Midbrain (tissue), 1 donor: ENCODE measurements at regions not wholly inside any gene's neighbourhood (a gene's known extent, or its start where the extent isn't known, plus 50 kb on each side); places are given as distances from the start of the nearest gene placed in this dataset.

ENCODE experiments used
- DNase-seq: peaks from one replicate; lab custom pipeline; 2025; lab: John Stamatoyannopoulos, UW

DNA sequence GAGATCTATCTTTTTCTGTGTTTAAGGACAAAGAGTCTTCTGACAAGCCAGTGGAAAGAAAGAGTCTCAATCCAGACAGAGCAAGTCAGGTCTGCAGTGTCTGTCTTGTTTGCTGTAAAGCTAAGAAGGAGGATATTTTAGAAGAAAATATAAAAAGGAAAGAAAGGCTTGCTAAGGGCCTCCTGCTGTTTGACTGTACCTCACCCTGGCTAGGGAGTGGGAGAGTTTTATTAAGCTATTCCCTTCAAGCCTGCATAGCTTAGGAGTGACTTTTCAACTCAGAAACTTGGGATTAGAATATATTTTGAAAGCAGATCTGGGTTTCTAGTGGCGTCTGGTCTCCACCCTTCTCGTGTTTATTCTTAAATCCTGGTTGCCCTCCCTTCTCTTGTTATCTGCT lies 460.0 kb downstream of the COG6 start:
- DNase-seq: no peak

DNA sequence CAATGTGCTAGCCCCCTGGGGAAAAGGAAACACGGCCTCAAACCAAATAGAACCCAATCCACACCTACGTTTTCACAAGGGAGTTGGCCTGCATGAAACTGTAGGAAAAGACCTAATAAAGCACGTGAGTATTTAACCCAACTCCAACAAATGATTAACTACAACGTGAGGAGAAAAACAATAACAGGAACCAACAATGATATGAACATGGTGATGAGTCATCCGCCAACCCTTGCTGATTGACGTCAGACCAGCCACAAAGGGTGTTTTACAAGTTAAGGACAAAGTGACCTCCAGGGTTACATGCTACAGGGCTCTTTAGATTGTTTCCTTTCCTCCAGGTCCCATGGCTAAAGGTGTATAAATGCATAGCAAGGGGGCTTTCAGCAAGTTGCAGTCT lies 460.5 kb downstream of the COG6 start:
- DNase-seq: no peak

DNA sequence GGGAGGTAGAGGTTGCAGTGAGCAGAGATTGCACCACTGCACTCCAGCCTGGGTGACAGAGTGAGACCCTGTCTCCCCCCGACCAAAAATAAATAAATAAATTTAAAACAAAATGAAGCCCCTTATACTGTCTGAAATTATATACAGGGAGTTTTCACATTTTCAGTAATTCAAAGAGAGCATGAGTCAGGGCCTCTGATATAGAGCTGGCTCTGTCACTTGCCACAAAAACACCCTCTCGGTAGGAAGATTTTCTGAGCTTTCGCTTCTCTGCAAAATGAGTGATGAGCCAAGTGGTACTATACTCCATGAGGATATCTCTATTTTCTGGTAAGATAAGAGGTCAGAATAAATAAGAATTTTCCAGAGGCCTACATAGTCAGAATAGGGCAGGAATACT lies 462.9 kb downstream of the COG6 start:
- DNase-seq: no peak

DNA sequence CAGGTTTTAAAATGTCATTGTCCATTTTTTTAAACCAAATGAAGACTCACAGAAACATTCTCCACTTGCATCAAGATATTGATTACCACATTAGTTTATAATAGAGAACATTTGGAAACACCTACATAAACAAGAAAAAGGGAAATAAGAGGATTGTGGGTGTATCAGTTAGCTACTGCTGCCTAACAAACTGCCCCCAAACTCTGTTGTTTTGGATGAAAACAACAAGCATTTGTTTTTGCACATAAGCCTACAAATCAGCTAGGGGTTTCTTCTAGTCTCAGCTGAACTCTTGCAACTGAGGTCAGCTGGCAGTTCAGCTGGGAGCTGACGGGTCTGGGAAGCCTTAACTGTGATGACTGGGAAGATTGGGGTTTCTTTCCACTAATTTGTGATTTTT lies 464.4 kb downstream of the COG6 start:
- DNase-seq: no peak

DNA sequence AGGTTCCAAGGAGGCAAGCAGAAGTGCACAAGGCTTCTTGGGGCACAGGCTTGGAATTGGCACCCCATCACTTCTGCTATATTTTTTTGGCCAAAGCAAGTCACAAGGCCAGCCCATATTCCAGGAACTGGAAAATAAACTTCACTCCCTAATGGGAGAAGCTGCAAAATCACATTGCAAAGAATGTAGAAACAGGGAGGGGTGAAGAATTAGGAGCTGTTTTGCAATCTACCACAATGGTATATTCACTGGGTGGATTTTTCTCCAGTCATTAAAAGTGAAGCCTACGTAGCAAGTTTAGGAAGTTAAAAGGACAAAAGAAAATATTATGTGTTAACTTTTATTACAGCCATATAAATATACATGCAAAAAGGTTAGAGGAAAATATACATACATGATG lies 464.8 kb downstream of the COG6 start:
- DNase-seq: no peak

DNA sequence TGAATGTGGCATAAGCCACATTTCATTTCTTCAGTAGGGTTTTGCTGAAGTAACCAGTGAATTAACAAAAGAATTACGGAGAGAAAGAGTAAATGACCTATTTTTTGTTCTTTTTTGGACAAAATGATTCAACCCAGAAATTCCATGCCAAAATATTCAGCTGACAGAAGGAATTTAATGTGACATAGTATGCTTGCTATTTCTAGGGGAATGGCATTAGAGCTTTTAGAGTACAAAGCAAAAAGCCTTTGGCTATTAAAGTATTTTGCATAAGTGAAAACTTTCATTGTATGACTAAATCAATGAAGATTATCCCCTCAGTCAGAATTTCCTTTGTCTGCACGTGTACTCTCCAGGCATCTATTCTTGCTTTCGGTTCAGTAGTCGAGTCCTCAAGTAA lies 465.3 kb downstream of the COG6 start:
- peak; percentile 5 for DNase-seq

DNA sequence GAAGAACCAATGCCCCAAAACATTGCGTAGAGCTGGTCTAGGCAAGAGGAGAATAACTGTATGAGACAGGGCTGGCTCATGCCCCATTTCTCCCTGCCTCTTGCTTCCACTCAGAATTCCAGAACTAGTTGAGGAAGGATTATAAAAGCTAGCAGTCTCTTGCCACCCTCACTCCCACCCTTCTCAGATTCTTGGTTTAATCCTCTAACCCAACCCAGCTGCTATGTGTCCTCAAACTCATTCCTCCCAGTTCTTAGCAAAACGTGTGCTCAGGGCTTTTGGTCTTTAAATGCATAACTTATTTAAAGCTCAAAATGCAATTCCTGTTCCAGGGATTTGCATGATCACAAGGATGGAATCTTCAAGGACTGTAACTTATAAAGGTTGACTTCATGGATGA lies 466.3 kb downstream of the COG6 start:
- DNase-seq: no peak

DNA sequence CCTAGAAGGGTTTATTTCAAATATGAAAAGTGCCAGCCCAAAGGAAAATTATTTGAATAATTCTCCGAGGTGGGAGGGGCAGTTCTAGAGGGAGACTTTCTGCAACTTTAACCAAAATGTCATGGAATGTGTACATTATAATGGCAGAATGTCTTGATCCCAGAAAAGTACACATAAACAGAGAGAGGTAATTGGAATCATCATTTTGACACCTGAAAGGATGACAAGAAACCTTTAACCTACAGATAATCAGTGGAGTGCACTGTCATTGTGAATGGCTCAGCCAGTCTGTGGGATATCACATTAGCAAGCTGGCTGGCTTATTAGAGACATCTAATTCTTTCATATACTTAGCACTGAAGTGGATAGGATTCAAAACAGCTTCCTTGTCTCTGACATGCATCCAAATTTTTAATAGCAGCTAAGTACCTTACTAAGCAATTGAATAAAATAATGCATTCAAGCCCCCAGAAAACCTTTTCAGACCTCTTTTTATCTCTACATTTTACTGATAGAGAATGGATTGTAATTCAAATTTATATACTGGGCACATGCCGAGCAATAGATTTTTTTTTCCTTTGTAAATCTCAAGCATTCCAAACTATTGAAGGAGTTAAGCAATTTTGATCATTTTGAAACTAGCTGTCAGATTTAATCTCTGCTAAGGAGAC lies 468.6 kb downstream of the COG6 start:
- DNase-seq: no peak

DNA sequence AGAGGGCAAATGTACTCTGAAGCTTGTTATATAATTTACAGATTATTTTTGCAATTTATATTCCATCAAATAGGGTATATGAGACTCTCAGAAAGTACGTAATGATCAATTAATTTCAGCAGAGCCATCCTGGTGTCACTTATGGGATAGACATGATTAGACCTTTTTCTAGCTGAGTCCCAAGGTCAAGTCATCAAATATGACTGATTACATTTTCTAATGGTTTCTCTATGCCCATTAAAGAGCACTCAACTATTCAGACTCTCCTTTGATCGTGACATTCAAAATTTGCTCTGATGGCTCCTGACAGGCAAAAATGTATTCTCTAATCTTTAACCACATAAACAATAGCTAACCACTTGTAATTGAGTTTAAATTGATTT lies 469.2 kb downstream of the COG6 start:
- DNase-seq: no peak

DNA sequence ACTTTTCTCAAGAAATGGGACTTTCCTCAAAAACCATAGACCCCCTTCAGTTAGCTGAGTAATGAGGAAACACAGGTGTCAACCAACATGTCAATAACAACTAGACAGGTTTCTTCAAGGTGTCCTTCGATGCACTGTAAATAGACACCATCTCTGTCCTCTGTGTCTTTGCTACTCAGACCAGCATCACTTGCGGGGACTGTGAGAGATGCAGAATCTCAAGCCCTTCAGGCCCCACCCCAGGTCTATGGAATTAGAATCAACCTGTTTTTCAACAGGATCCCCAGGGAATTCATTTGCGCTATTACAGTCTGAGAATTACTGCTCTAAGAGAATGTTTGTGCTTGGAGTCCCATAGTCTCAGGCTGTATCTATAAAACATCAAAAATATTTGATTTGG lies 469.9 kb downstream of the COG6 start:
- DNase-seq: no peak

DNA sequence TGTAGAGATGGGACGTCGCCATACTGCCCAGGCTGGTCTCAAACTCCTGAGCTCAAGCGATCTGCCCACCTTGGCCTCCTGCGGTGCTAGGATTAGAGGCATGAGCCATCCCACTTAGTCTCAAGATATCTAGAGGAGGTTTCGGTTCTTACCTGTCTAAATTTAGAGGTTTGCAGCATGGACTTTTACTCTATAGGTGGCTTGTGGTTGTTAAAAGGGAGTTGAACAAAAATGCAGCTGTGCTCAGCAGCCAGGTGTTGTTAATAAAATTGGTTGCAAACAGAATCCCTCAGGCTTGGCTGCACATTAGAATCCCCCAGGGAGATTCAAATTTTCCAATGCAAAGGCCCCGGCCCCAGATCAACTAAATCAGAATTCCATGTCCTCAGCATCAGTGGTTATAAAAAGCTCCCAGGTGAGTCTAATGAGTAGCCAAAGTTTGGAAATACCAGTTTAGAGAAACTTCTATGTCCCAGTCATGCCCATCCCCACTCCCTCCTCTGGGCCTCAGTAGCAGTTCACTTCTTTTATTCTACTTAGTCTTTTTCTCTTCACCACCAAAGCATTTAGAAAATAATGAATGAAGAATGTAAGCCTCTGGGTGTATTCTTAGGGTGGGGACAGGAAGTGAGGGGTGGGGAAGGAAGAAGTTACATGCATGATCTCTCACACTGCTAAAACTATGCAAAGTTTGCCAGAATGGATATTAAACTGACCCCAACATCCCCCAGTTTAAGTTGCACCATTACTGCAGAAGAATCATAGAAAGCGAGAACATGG lies 471.0 kb downstream of the COG6 start:
- DNase-seq: no peak

DNA sequence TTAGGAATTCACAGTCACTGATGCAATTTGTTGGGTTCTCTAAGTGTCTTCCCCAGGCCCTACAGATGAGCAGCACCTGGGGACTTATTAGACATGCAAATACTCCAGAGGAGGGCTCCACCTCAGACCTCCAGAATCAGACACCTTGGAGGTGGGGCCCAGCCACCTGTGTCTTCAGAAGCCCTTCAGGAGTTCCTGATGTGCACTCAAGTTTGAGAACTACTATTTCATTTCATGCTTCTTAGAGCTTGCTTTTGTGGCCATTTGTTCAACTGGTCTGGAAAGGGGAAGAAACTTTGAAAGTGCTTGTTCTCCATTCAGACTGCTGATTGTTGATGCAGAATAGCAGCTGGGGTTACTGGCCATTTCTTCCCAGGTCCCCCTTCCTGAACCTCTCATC lies 472.0 kb downstream of the COG6 start:
- DNase-seq: no peak

DNA sequence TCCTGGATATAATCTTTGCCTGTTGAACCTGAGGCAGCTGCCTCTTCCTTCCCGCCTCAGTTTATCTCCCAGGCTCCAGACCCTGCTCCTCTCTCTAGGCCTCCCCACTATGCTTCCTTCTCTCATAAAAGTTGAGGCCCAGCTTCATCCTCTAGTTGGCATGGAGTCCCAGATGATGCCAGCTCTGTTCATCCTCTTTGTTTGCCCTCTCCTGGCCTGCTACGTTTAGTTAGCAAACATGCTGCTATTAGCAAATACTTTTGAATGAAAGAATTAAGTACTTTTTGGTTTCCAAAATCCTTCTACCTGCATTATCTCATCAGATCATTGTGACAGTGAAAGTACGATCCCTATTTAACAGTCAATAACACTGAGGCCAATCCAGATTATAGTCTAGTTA lies 472.5 kb downstream of the COG6 start:
- no peak for DNase-seq

DNA sequence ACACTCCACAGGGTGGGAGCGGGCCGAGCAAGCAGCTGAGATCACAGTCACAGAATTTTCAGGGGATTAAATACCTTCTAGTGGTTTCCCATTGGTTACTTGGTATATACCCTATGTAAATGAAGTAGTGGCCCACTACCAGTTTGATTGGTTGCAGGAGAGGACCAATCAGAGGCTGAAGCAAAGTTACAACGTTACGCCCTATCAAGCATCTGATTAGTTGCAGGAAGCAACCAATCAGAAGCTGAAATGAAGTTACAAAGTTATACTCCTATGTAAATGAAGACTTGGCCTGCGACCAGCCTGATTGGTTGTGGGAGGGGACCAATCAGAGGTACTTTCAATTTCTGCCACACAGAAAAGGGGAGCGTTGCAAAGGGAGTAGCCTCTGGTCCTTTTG lies 474.0 kb downstream of the COG6 start:
- DNase-seq: no peak

DNA sequence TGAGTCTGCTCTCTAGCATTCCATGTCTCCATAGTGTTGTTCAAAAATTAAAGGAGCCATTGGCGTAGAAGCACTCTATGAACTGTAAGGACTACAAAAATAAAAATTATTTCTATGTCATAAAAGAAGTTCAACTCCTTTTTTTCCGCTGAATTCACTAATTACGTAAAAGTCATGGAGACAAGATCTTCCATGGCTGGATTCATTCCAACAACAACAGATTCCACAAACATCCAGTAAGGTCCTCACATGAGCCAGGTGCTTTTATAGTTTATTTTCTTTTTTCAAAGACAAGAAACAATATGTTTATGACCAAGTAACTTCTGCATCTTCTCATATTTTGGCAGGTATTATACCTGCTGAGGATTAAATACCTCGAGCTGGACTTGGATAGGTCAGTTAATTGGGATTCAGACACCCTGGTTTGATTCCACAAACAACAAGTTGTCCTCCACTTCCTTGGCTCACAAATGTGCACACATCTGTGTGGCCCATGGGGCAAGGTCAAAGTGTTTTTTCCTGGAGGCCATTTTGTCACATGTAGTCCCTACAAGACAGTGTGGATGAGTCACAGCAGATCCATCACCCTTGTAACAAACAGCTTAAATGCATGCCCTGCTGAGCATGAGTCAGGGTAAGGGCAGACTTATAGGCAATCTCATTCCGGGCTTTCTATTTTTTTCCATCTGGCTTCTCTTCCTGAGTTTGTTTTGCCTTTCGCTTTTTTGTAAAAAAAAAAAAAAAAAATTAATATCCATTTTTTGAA lies 475.6 kb downstream of the COG6 start:
- no peak for DNase-seq

DNA sequence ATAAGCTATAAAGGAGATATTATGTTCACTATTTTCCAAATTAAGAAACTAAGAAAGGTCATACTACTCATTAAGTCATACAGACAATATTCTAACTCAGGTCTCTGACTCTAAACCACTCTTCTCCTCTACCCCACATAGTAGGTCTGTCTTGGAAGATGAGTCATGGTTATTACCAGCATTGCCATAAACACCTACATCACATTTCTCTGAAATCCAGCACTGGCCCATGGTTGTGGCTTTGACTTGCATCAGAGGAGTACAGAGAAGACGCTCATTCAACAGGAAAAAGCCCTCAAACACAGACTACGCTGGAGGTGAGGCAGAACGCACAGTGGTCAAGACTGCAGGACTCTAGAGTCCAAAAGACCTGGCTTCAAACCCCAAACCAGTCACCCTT lies 476.8 kb downstream of the COG6 start:
- no peak for DNase-seq

DNA sequence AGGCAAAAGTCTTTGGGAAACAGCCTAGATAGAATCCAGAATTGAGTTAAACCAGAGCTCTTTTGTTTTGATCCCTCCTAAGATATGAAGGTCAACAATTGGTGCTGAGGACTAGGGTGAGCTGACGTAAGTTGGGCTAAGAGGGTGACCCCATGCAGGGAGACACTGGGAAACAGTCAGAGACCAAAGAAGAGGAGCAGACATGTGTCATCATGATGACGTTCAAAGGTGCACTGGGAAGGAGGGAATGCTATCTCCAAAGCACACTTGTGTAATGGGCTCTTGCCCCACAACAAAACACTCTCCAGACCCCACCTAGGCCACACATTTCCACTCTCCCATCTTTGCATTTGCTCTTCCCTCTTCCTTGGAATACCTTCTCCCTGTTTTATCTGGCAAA lies 481.4 kb downstream of the COG6 start:
- DNase-seq: no peak

DNA sequence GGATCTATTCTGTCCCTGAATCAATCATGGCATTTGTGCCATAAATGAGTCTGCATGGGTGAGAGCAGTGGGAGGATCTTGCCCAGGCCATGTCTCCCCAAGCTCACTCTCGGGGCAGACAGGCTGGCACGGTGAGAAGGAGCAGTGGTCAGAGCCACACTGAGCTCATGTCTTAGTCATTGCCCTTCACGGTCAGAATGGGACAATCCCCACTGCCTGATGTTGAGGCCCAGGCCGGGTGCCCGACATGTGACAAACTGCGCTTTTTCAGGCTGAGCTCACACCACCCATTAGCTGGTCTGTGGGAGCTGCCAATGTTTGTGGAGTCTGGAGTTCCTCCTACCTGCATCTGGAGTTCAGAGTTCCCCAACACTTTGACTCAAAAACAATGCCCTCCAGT lies 481.9 kb downstream of the COG6 start:
- DNase-seq: no peak

DNA sequence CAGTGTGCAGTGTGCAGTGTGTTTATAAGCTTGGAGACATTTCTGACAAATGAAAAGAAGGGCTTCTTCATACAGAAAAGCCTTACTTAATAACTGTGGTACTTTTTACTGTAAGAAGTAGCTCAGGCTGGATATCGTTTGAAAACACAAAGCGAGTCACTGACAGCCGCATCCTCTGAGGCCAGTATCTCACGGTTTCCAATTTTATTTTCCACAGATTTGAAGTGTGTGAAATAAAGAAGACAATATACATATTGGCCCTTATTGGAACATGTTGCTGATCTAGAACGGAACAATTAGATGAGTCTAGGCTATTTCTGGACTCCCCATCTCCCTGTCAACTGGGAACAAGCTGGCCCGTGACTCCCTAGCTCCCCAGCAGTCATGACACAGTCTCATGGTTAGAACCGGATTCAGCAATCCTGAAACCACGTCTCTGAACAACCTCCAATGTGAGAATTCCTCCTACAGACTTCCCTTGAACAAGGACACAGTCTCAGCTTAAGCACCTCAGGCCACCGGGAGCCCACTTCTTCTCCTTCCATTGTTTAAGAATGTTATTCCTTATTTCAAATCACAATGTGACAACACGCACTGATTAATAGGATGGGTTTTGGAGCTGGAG lies 484.5 kb downstream of the COG6 start:
- DNase-seq: no peak

DNA sequence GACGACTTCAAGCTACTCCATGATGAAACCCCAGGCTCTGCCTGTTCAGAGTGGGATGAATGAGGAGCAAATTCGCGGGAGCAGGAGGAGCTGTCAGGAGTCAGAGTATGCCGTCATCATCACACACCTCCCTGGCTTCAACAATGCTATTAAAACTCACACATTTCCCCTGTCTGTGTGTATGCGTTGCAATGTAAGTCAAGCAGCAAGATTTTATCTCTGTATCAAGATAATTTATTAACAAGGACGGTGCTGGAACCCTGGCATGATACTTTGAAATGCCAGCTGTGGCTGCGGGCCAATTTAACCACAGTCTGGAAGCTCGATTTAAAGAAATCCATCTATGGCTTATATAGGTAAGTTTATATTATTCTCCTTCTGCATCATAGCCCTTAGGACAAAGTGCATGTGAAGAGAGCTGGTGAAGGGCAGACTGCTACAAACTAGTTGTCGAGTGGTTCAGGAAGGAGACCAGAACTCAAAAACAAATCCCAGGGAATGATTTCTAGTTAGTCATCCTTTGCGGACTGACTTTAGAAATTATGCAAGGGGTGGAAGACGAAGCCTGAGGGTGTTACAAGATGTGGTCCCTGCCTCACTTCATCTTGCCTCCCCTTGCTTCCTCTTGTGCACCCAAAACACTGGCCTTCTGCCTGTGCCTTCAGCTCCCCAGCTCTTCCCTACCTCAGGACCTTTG lies 486.5 kb downstream of the COG6 start:
- DNase-seq: no peak

DNA sequence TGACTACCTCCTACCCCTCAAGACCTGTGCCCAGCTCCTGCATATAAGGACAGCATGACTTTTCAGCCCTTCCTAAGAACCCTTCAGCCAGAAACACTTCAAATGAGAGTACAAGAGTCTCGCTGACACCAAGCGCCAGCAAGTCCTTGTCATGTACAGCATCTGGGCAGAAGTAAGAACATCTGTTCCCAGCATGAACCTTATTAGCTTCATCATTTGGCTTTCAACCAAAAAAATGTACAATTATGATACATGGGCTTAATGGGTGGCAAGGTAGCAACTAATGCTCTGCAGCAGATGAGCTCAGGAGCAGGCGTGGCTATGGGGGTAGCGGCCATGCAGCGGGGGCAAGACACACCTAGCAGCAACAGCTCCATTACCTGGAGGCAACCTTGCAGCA lies 487.6 kb downstream of the COG6 start:
- no peak for DNase-seq

DNA sequence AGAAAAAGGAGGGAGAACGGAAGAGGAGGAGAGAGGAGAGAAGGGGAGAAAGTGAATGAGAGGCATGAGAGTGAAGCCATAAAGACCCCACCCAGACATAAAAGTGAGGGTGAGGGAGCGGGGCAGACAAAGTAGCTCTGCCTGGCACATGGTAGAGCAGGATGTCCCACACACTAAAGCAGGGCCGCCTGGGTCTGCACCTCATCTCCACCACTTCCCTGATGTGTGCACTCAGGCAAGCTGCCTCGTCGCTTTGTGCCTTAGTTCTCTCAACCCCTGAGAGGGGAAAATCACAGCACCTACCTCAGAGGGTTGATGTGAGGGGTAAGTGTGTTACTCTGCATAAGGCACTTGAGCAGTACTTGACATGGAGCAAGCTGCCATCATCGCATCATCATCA lies 488.1 kb downstream of the COG6 start:
- DNase-seq: no peak
